Natural killer cell (primary cell): ENCODE measurements at regions not wholly inside any gene's neighbourhood (a gene's known extent, or its start where the extent isn't known, plus 50 kb on each side); places are given as distances from the start of the nearest gene placed in this dataset.

Source experiments
- ATAC-seq, 3 donors: fragments of 150-1000 bp in 2 of 3; fragments of 200-7000 bp in 1 of 3; cut with Tn5 transposase; 1 replicate in 1 of 3; 2 replicates in 2 of 3; pipeline ENCODE4 v1.10.0; 2021; ENCODE audit warnings: mild to moderate bottlenecking in 2 of 3, moderate library complexity in 2 of 3
- DNase-seq, 2 donors: peaks; one replicate each; pipeline versions ENCODE4 v3.0.0 to v3.0.0-alpha.2; 2013 to 2021; ENCODE audit warnings: mixed read lengths in 1 of 2
- H3K27ac ChIP-seq: one replicate; pipeline ENCODE4 v1.5.1; 2013; ENCODE audit warnings: mild to moderate bottlenecking, low read length
- H3K27me3 ChIP-seq: one replicate; pipeline ENCODE4 v1.6.1; 2013; ENCODE audit warnings: low read length; ENCODE audit not compliant: control insufficient read depth, insufficient read depth
- H3K36me3 ChIP-seq: one replicate; pipeline ENCODE4 v1.6.1; 2013; ENCODE audit warnings: low read length; ENCODE audit not compliant: control insufficient read depth, insufficient read depth
- H3K4me1 ChIP-seq: one replicate; pipeline ENCODE4 v1.6.1; 2013; ENCODE audit warnings: low read length; ENCODE audit not compliant: control insufficient read depth, insufficient read depth
- H3K4me3 ChIP-seq: one replicate; pipeline ENCODE4 v1.5.1; 2013; ENCODE audit warnings: low read length
- H3K9me3 ChIP-seq: one replicate; pipeline ENCODE4 v1.6.1; 2013; ENCODE audit warnings: low read length; ENCODE audit not compliant: control insufficient read depth, insufficient read depth
- H3K27ac Mint-ChIP-seq, 2 donors: one replicate each; pipeline ENCODE4 v1.8.0; 2022; ENCODE audit warnings: mild to moderate bottlenecking in 2 of 2, mixed read lengths in 2 of 2, moderate library complexity in 1 of 2
- H3K27me3 Mint-ChIP-seq, 2 donors: one replicate each; pipeline ENCODE4 v1.8.0; 2022; ENCODE audit warnings: low read depth in 2 of 2, mixed read lengths in 2 of 2
- H3K36me3 Mint-ChIP-seq: one replicate; pipeline ENCODE4 v1.8.0; 2022; ENCODE audit warnings: mixed read lengths
- H3K4me1 Mint-ChIP-seq, 2 donors: one replicate each; pipeline ENCODE4 v1.8.0; 2022; ENCODE audit warnings: mixed read lengths in 2 of 2
- H3K4me3 Mint-ChIP-seq: one replicate; pipeline ENCODE4 v1.8.0; 2022; ENCODE audit warnings: mild to moderate bottlenecking, moderate library complexity, mixed read lengths
- H3K9me3 Mint-ChIP-seq, 2 donors: one replicate each; pipeline ENCODE4 v1.8.0; 2022; ENCODE audit warnings: mixed read lengths in 2 of 2
- CTCF ChIP-seq: fragments of 200-600 bp; IDR thresholded peaks from one replicate; pipeline ENCODE4 v1.8.0; 2022; ENCODE audit warnings: antibody characterized with exemption
- WGBS: methylation state at CpG from one replicate; pipeline ENCODE4 v1.1.7; 2013; ENCODE audit warnings: missing lambda C conversion rate; ENCODE audit not compliant: insufficient coverage; 5-methylcytosine and 5-hydroxymethylcytosine counted together
- intact Hi-C: fragments of 100-400 bp; cut with micrococcal nuclease; formaldehyde crosslinking; loops from one replicate; pipeline ENCODE4 v1.14.2; 2022

- no peaks in the 10 kb centered on the region for H3K4me1 Mint-ChIP-seq
- H3K27me3 ChIP-seq: no peaks in the 10 kb centered on the region
- H3K4me3 Mint-ChIP-seq: no peak overlapping the region
- no peaks in the 10 kb centered on the region for H3K4me1 ChIP-seq
- no peak overlapping the region for H3K27ac ChIP-seq
- no peak for DNase-seq
- peaks cover 4 to 18% of the 10 kb centered on the region in 2 donors for H3K9me3 Mint-ChIP-seq
- WGBS: 10% methylated on average over 1 of the region's 1 CpG
- ATAC-seq: no peak
- TF ChIP-seq CTCF: no peak
- H3K4me3 ChIP-seq: no peak overlapping the region
- no peaks in the 10 kb centered on the region for H3K27me3 Mint-ChIP-seq
- no peak overlapping the region for H3K27ac Mint-ChIP-seq
- no peaks in the 10 kb centered on the region for H3K36me3 ChIP-seq
- no peaks in the 10 kb centered on the region for H3K36me3 Mint-ChIP-seq
- H3K9me3 ChIP-seq: no peaks in the 10 kb centered on the region
- intact Hi-C loops: no loop called here
Measured at GRCh38 chr14:42855085-42855484, 1248.4 kb downstream of the LRFN5 start.

- H3K4me3 ChIP-seq: no peak overlapping the region
- Mint-ChIP-seq H3K27me3 (no peaks in the 10 kb centered on the region), H3K36me3 (no peaks in the 10 kb centered on the region), H3K4me3 (no peak overlapping the region), H3K9me3 (peaks cover 4 to 14% of the 10 kb centered on the region in 2 donors), H3K4me1 (no peaks in the 10 kb centered on the region), H3K27ac (no peak overlapping the region)
- H3K4me1 ChIP-seq: no peaks in the 10 kb centered on the region
- no peaks in the 10 kb centered on the region for H3K9me3 ChIP-seq
- intact Hi-C loops: no loop called here
- no peak overlapping the region for H3K27ac ChIP-seq
- 88% methylated on average over 2 of the region's 2 CpGs for WGBS
- no peaks in the 10 kb centered on the region for H3K36me3 ChIP-seq
- no peak for TF ChIP-seq CTCF
- DNase-seq (no peak), ATAC-seq (no peak)
- no peaks in the 10 kb centered on the region for H3K27me3 ChIP-seq
Measured at GRCh38 chr14:42854061-42854460, 1247.4 kb downstream of the LRFN5 start.

GRCh38 chr14:42848652-42849051 lies 1242.0 kb downstream of the LRFN5 start:
- intact Hi-C loops: no loop called here
- H3K27ac ChIP-seq: no peak overlapping the region
- WGBS: 83% methylated on average over 1 of the region's 1 CpG

More at GRCh38 chr14:42848652-42849051, 1242.0 kb downstream of the LRFN5 start:
- DNase-seq (no peak), ATAC-seq (no peak)
- H3K36me3 ChIP-seq: no peaks in the 10 kb centered on the region
- H3K27ac Mint-ChIP-seq: no peak overlapping the region
- peaks cover 15 to 18% of the 10 kb centered on the region in 2 donors for H3K9me3 Mint-ChIP-seq
- H3K4me1 Mint-ChIP-seq: no peaks in the 10 kb centered on the region
- TF ChIP-seq CTCF: no peak
- H3K9me3 ChIP-seq: no peaks in the 10 kb centered on the region
- no peak overlapping the region for H3K4me3 ChIP-seq
- no peaks in the 10 kb centered on the region for H3K27me3 ChIP-seq
- no peaks in the 10 kb centered on the region for H3K4me1 ChIP-seq
- no peak overlapping the region for H3K4me3 Mint-ChIP-seq
- no peaks in the 10 kb centered on the region for H3K27me3 Mint-ChIP-seq
- peaks cover 8% of the 10 kb centered on the region for H3K36me3 Mint-ChIP-seq
